ENCODE measurements at regions not wholly inside any gene's neighbourhood (a gene's known extent, or its start where the extent isn't known, plus 50 kb on each side); places are given as distances from the start of the nearest gene placed in this dataset.

DNA sequence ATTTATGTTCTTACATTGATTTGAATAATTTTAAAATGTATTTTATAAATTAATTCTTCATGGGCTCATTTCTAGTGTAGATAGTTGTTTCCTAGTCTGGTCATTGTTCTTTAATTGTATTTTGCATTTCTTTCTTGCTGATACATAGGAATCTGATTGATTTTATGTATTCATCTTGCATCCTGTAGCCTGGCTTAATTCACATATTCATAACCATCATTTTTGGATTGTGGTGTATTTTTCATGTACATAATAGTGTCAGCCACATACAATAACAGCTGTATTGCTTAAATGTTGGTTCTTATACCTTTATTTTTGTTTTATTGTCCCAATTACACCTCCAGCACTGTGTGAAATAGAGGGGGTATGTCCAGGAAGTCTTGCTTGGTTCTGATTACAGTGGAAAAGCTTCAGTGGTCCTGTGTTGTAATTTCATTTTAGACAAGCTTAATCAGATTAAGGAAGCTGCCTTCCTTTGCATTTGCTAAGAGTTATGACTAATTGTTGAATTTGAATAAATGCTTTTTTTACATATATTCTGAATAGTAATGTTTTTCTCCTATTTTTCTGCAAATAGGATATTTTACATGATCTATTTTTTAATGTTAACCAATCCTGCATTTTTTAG is 103.7 kb downstream of the USP22 start:
- TF ChIP-seq, protein P1, sequence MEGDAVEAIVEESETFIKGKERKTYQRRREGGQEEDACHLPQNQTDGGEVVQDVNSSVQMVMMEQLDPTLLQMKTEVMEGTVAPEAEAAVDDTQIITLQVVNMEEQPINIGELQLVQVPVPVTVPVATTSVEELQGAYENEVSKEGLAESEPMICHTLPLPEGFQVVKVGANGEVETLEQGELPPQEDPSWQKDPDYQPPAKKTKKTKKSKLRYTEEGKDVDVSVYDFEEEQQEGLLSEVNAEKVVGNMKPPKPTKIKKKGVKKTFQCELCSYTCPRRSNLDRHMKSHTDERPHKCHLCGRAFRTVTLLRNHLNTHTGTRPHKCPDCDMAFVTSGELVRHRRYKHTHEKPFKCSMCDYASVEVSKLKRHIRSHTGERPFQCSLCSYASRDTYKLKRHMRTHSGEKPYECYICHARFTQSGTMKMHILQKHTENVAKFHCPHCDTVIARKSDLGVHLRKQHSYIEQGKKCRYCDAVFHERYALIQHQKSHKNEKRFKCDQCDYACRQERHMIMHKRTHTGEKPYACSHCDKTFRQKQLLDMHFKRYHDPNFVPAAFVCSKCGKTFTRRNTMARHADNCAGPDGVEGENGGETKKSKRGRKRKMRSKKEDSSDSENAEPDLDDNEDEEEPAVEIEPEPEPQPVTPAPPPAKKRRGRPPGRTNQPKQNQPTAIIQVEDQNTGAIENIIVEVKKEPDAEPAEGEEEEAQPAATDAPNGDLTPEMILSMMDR (conservative IDR thresholded peaks at IDR 0.05) = no peak
- no peak for TF ChIP-seq ZFX (IDR thresholded peaks at IDR 0.05)
